Peyer's patch (tissue), 4 donors: ENCODE measurements at regions not wholly inside any gene's neighbourhood (a gene's known extent, or its start where the extent isn't known, plus 50 kb on each side); places are given as distances from the start of the nearest gene placed in this dataset.

Source experiments
- DNase-seq, 3 donors: peaks; one replicate each; pipeline ENCODE4 v3.0.0-alpha.2; 2017 to 2019
- H3K27ac ChIP-seq, 4 donors: fragments of 200-600 bp; sonication (generic); one replicate each; pipeline ENCODE4 v1.5.1; 2016 to 2019
- H3K27me3 ChIP-seq, 2 donors: fragments of 200-600 bp; sonication (generic); one replicate each; pipeline ENCODE4 v1.5.1; 2019
- H3K36me3 ChIP-seq, 3 donors: fragments of 200-600 bp; sonication (generic); one replicate each; pipeline ENCODE4 v1.5.1; 2016 to 2019
- H3K4me1 ChIP-seq, 4 donors: fragments of 200-600 bp; sonication (generic); one replicate each; pipeline ENCODE4 v1.5.1; 2016 to 2019
- H3K4me3 ChIP-seq, 4 donors: fragments of 200-600 bp; sonication (generic); 1 replicate in 3 of 4; 2 replicates in 1 of 4; pipeline ENCODE4 v1.5.1; 2016 to 2019; ENCODE audit warnings: mild to moderate bottlenecking in 1 of 4
- H3K9me3 ChIP-seq, 4 donors: fragments of 200-600 bp; sonication (generic); one replicate each; pipeline ENCODE4 v1.5.1; 2016 to 2019; ENCODE audit warnings: mild to moderate bottlenecking in 1 of 4
- CTCF ChIP-seq, 6 experiments: fragments of 450-650 bp in 4 of 6; fragments of 200-600 bp in 2 of 6; sonication (generic) in 1 of 6; IDR thresholded peaks; one replicate each; pipeline ENCODE4 v1.5.1; 2017 to 2019; ENCODE audit warnings: antibody characterized with exemption in 6 of 6, mild to moderate bottlenecking in 3 of 6, moderate library complexity in 1 of 6
- POLR2A ChIP-seq, 2 donors: fragments of 450-650 bp; IDR thresholded peaks; one replicate each; pipeline ENCODE4 v1.5.1; 2017; ENCODE audit warnings: antibody characterized with exemption in 2 of 2, mild to moderate bottlenecking in 2 of 2, moderate library complexity in 2 of 2

GRCh38 chr11:127919206-127920000 lies 668.0 kb downstream of the ETS1 start:
- no peak overlapping the region for H3K4me3 ChIP-seq
- TF ChIP-seq POLR2A (IDR thresholded peaks at IDR 0.05) (no peak), CTCF (IDR thresholded peaks at IDR 0.05) (no peak)
- DNase-seq = no peak
- H3K36me3 ChIP-seq = no peaks in the 10 kb centered on the region
- H3K4me1 ChIP-seq = no peaks in the 10 kb centered on the region
- no peaks in the 10 kb centered on the region for H3K27me3 ChIP-seq
- H3K27ac ChIP-seq = no peak overlapping the region
- H3K9me3 ChIP-seq = no peaks in the 10 kb centered on the region

- Histone ChIP-seq H3K27ac (no peak overlapping the region), H3K4me3 (no peak overlapping the region), H3K9me3 (no peaks in the 10 kb centered on the region), H3K36me3 (no peaks in the 10 kb centered on the region), H3K4me1 (no peaks in the 10 kb centered on the region), H3K27me3 (no peaks in the 10 kb centered on the region)
- TF ChIP-seq CTCF (IDR thresholded peaks at IDR 0.05) (no peak), POLR2A (IDR thresholded peaks at IDR 0.05) (no peak)
- DNase-seq = no peak
These were observed 685.0 kb downstream of the ETS1 start for GRCh38 chr11:127902382-127902781.

- Histone ChIP-seq H3K9me3 (no peaks in the 10 kb centered on the region), H3K27ac (no peak overlapping the region), H3K27me3 (no peaks in the 10 kb centered on the region), H3K4me3 (no peak overlapping the region), H3K36me3 (no peaks in the 10 kb centered on the region), H3K4me1 (no peaks in the 10 kb centered on the region)
- DNase-seq = no peak
- TF ChIP-seq CTCF (IDR thresholded peaks at IDR 0.05) (no peak), POLR2A (IDR thresholded peaks at IDR 0.05) (no peak)
These were observed 688.7 kb downstream of the ETS1 start for GRCh38 chr11:127898422-127899365.

- Histone ChIP-seq H3K4me1 (no peaks in the 10 kb centered on the region), H3K4me3 (no peak overlapping the region), H3K27ac (no peak overlapping the region), H3K27me3 (no peaks in the 10 kb centered on the region), H3K9me3 (no peaks in the 10 kb centered on the region), H3K36me3 (no peaks in the 10 kb centered on the region)
- no peak for DNase-seq
- TF ChIP-seq CTCF (IDR thresholded peaks at IDR 0.05) = no peak
- TF ChIP-seq POLR2A (IDR thresholded peaks at IDR 0.05) = no peak
These were observed 691.6 kb downstream of the ETS1 start for GRCh38 chr11:127895776-127896175.

GRCh38 chr11:127894316-127894715 lies 693.0 kb downstream of the ETS1 start:
- no peak for DNase-seq
- TF ChIP-seq POLR2A (IDR thresholded peaks at IDR 0.05) (no peak), CTCF (IDR thresholded peaks at IDR 0.05) (no peak)

More at GRCh38 chr11:127894316-127894715, 693.0 kb downstream of the ETS1 start:
- no peaks in the 10 kb centered on the region for H3K9me3 ChIP-seq
- no peak overlapping the region for H3K4me3 ChIP-seq
- H3K27me3 ChIP-seq = no peaks in the 10 kb centered on the region
- H3K36me3 ChIP-seq = no peaks in the 10 kb centered on the region
- H3K27ac ChIP-seq = no peak overlapping the region
- no peaks in the 10 kb centered on the region for H3K4me1 ChIP-seq
